Testis (tissue), 2 donors: ENCODE measurements at regions not wholly inside any gene's neighbourhood (a gene's known extent, or its start where the extent isn't known, plus 50 kb on each side); places are given as distances from the start of the nearest gene placed in this dataset.

Experiments
- CTCF ChIP-seq, 3 experiments: fragments of 450-650 bp in 2 of 3; fragments of 200-600 bp in 1 of 3; sonication (generic) in 1 of 3; IDR thresholded peaks; one replicate each; pipeline ENCODE4 v1.5.1; 2016 to 2019; ENCODE audit warnings: antibody characterized with exemption in 3 of 3, mild to moderate bottlenecking in 2 of 3, moderate library complexity in 1 of 3
- POLR2A ChIP-seq: fragments of 450-650 bp; IDR thresholded peaks from one replicate; pipeline ENCODE4 v1.6.1; 2017; ENCODE audit warnings: antibody characterized with exemption, mild to moderate bottlenecking, moderate library complexity

GRCh38 chr20:11832397-11832796 lies 85.3 kb upstream of the BTBD3 start:
- no peak for TF ChIP-seq CTCF (IDR thresholded peaks at IDR 0.05)
- TF ChIP-seq POLR2A: no peak
